A549 (cell line): ENCODE measurements at regions not wholly inside any gene's neighbourhood (a gene's known extent, or its start where the extent isn't known, plus 50 kb on each side); places are given as distances from the start of the nearest gene placed in this dataset.

ENCODE experiments used
- ATAC-seq, 2 experiments: fragments of 200-7000 bp in 1 of 2; fragments of >200 bp in 1 of 2; cut with Nextera tagmentation in 1 of 2; cut with Tn5 transposase in 1 of 2; 3 replicates each; pipeline versions ENCODE4 v1.8.0 to v1.9.1; 2018 to 2020; ENCODE audit warnings: mild to moderate bottlenecking in 1 of 2, moderate library complexity in 1 of 2
- CTCF ChIA-PET: fragments of 300-600 bp; sonication (Branson Sonifier 250); formaldehyde crosslinking; extraction: SDS; loops from one replicate; lab custom pipeline; 2021; ENCODE audit warnings: antibody characterized with exemption, inconsistent platforms; lab: Yijun Ruan, JAX
- POLR2A ChIA-PET: fragments of 350-600 bp; formaldehyde crosslinking; extraction: SDS; loops from one replicate; lab custom pipeline; 2021; ENCODE audit warnings: antibody characterized with exemption, inconsistent platforms; lab: Yijun Ruan, JAX
- DNase-seq, 2 experiments: peaks; one replicate each; pipeline versions ENCODE4 v3.0.0 to v3.0.0-alpha.2; 2011 to 2016; ENCODE audit warnings: low read depth in 1 of 2, low spot score in 1 of 2
- FAIRE-seq: peaks from 2 replicates; lab custom pipeline; 2011; peaks lifted over from hg19 to GRCh38; lab: Jason Lieb, UNC
- H3K27ac ChIP-seq, 2 experiments: fragments of >200 bp; sonication (Bioruptor Twin); formaldehyde crosslinking; 3 replicates each; pipeline ENCODE4 v1.5.1; 2016 to 2017
- H3K4me1 ChIP-seq: fragments of >200 bp; sonication (Bioruptor Twin); formaldehyde crosslinking; 3 replicates; pipeline ENCODE4 v1.6.1; 2016
- H3K4me2 ChIP-seq: fragments of >200 bp; sonication (Bioruptor Twin); formaldehyde crosslinking; 3 replicates; pipeline ENCODE4 v1.6.1; 2016
- H3K4me3 ChIP-seq: fragments of >200 bp; sonication (Bioruptor Twin); formaldehyde crosslinking; 3 replicates; pipeline ENCODE4 v1.5.1; 2016
- H3K9me3 ChIP-seq: fragments of >200 bp; sonication (Bioruptor Twin); formaldehyde crosslinking; 3 replicates; pipeline ENCODE4 v1.6.1; 2016
- ATOH8 ChIP-seq: fragments of 250-450 bp; sonication (Bioruptor Pico); IDR thresholded peaks from 2 replicates; pipeline ENCODE4 v1.5.0; 2020; ENCODE audit warnings: low read depth, mild to moderate bottlenecking, moderate library complexity
- BHLHE40 ChIP-seq: IDR thresholded peaks from 2 replicates; pipeline ENCODE4 v1.6.1; 2012; ENCODE audit warnings: low read depth, low read length, inconsistent platforms
- CBX2 ChIP-seq: fragments of 200-600 bp; sonication (generic); IDR thresholded peaks from 2 replicates; pipeline ENCODE4 v1.6.1; 2016; ENCODE audit warnings: low read depth, mild to moderate bottlenecking, borderline replicate concordance
- CBX8 ChIP-seq: fragments of 200-600 bp; sonication (generic); IDR thresholded peaks from 2 replicates; pipeline ENCODE4 v1.6.1; 2016
- CHD2 ChIP-seq: fragments of 150-350 bp; IDR thresholded peaks from 2 replicates; pipeline ENCODE4 v1.6.1; 2014; ENCODE audit warnings: low read length; ENCODE audit not compliant: partially characterized antibody
- CHD4 ChIP-seq: fragments of 200-600 bp; sonication (generic); IDR thresholded peaks from 2 replicates; pipeline ENCODE4 v1.6.1; 2016; ENCODE audit warnings: antibody characterized with exemption, mild to moderate bottlenecking, borderline replicate concordance
- E2F6 ChIP-seq: IDR thresholded peaks from 2 replicates; pipeline ENCODE4 v1.6.1; 2012; ENCODE audit warnings: low read depth, borderline replicate concordance
- EHF ChIP-seq: fragments of 250-450 bp; sonication (Bioruptor Pico); IDR thresholded peaks from 2 replicates; pipeline ENCODE4 v1.5.0; 2020; ENCODE audit warnings: mild to moderate bottlenecking
- EHMT2 ChIP-seq: fragments of 200-600 bp; sonication (generic); IDR thresholded peaks from 2 replicates; pipeline ENCODE4 v1.6.1; 2016; ENCODE audit warnings: antibody characterized with exemption, low read depth, mild to moderate bottlenecking, moderate library complexity
- ELK1 ChIP-seq: fragments of 150-350 bp; IDR thresholded peaks from 2 replicates; pipeline ENCODE4 v1.6.1; 2014; ENCODE audit warnings: low read depth, mild to moderate bottlenecking, low read length
- EP300 ChIP-seq, 2 experiments: fragments of >200 bp; sonication (Bioruptor Twin); formaldehyde crosslinking; IDR thresholded peaks; 2 replicates in 1 of 2; 3 replicates in 1 of 2; pipeline ENCODE4 v1.6.1; 2016 to 2017
- FOSB ChIP-seq: fragments of 250-450 bp; sonication (Bioruptor Pico); IDR thresholded peaks from 2 replicates; pipeline ENCODE4 v1.5.0; 2020; ENCODE audit warnings: mild to moderate bottlenecking, moderate library complexity
- FOSL2 ChIP-seq, 2 experiments: fragments of 450-650 bp in 1 of 2; fragments of >200 bp in 1 of 2; sonication (Bioruptor Twin) in 1 of 2; formaldehyde crosslinking; IDR thresholded peaks; 2 replicates each; pipeline versions ENCODE4 v1.5.0 to v1.6.1; 2016 to 2020; ENCODE audit warnings: mild to moderate bottlenecking in 1 of 2, moderate library complexity in 1 of 2
- HOXA7 ChIP-seq: fragments of 250-450 bp; sonication (Bioruptor Pico); IDR thresholded peaks from 2 replicates; pipeline ENCODE4 v1.5.0; 2020; ENCODE audit warnings: mild to moderate bottlenecking, moderate library complexity
- HOXB13 ChIP-seq: fragments of 250-450 bp; sonication (Bioruptor Pico); IDR thresholded peaks from 2 replicates; pipeline ENCODE4 v1.5.0; 2020; ENCODE audit warnings: low read depth, mild to moderate bottlenecking, moderate library complexity
- JUNB ChIP-seq: fragments of >200 bp; sonication (Bioruptor Twin); formaldehyde crosslinking; IDR thresholded peaks from 2 replicates; pipeline ENCODE4 v1.6.1; 2016
- KDM1A ChIP-seq: fragments of 200-600 bp; sonication (generic); IDR thresholded peaks from 2 replicates; pipeline ENCODE4 v1.6.1; 2016; ENCODE audit warnings: low read depth, mild to moderate bottlenecking
- KDM5A ChIP-seq: fragments of 200-600 bp; sonication (generic); IDR thresholded peaks from 2 replicates; pipeline ENCODE4 v1.6.1; 2016; ENCODE audit warnings: antibody characterized with exemption, mild to moderate bottlenecking
- MAFK ChIP-seq: fragments of 450-650 bp; IDR thresholded peaks from 2 replicates; pipeline ENCODE4 v1.6.1; 2014; ENCODE audit not compliant: partially characterized antibody
- MAX ChIP-seq: IDR thresholded peaks from 2 replicates; pipeline ENCODE4 v1.6.1; 2012
- MYC ChIP-seq: IDR thresholded peaks from 2 replicates; pipeline ENCODE4 v1.6.1; 2012; ENCODE audit warnings: mild to moderate bottlenecking, inconsistent platforms, low read length, improper control_type of control experiment, borderline replicate concordance
- NFE2L2 ChIP-seq: fragments of 150-350 bp; conservative IDR thresholded peaks from 2 replicates; pipeline ENCODE4 v1.6.1; 2014; ENCODE audit warnings: low read length
- PBX3 ChIP-seq: IDR thresholded peaks from 2 replicates; pipeline ENCODE4 v1.6.1; 2012
- POLR2AphosphoS2 ChIP-seq: conservative IDR thresholded peaks from 2 replicates; pipeline ENCODE4 v1.6.1; 2012; ENCODE audit warnings: low read length, improper control_type of control experiment, inconsistent platforms
- RAD21 ChIP-seq, 2 experiments: fragments of >200 bp in 1 of 2; sonication (Bioruptor Twin) in 1 of 2; formaldehyde crosslinking in 1 of 2; IDR thresholded peaks in 1 of 2; conservative IDR thresholded peaks in 1 of 2; 2 replicates in 1 of 2; 3 replicates in 1 of 2; pipeline ENCODE4 v1.6.1; 2012 to 2018; ENCODE audit warnings: inconsistent platforms in 1 of 2
- RFX5 ChIP-seq: fragments of 450-650 bp; IDR thresholded peaks from 2 replicates; pipeline ENCODE4 v1.7.1; 2014; ENCODE audit warnings: antibody characterized with exemption, mild to moderate bottlenecking, moderate library complexity
- SREBF2 ChIP-seq: fragments of 450-650 bp; IDR thresholded peaks from 2 replicates; pipeline ENCODE4 v1.6.1; 2014; ENCODE audit warnings: mild to moderate bottlenecking, moderate library complexity
- USF2 ChIP-seq: fragments of 450-650 bp; IDR thresholded peaks from 2 replicates; pipeline ENCODE4 v1.6.1; 2014; ENCODE audit warnings: antibody characterized with exemption
- ZFP36 ChIP-seq: fragments of 450-650 bp; IDR thresholded peaks from 2 replicates; pipeline ENCODE4 v1.6.1; 2014; ENCODE audit warnings: borderline replicate concordance; ENCODE audit not compliant: partially characterized antibody
- ZNF302 ChIP-seq: fragments of 250-450 bp; sonication (Bioruptor Pico); IDR thresholded peaks from 2 replicates; pipeline ENCODE4 v1.9.0; 2021; ENCODE audit warnings: inconsistent platforms, mild to moderate bottlenecking, moderate library complexity
- ZSCAN20 ChIP-seq: fragments of 250-450 bp; sonication (Bioruptor Pico); IDR thresholded peaks from 2 replicates; pipeline ENCODE4 v1.8.0; 2022; ENCODE audit warnings: mild to moderate bottlenecking, moderate library complexity
- WGBS: methylation state at CpG from one replicate; pipeline ENCODE4 v1.1.6; 2017; ENCODE audit errors: missing lambda C conversion rate; 5-methylcytosine and 5-hydroxymethylcytosine counted together

GRCh38 chr18:45349467-45349866 is 265.8 kb upstream of the SLC14A2 start:
- DNase-seq: no peak
- no peaks in the 10 kb centered on the region for H3K9me3 ChIP-seq
- ChIA-PET POLR2A (no interaction called here), CTCF (no interaction called here)
- no peak for FAIRE-seq
- no peak overlapping the region for H3K4me2 ChIP-seq
- no peak for TF ChIP-seq POLR2AphosphoS2
- TF ChIP-seq ZFP36: no peak
- no peak for TF ChIP-seq NFE2L2
- no peak for TF ChIP-seq CHD4
- TF ChIP-seq FOSL2 (IDR thresholded peaks at IDR 0.05): no peak
- no peak for TF ChIP-seq FOSL2 (CRISPR knock-in tag; IDR thresholded peaks at IDR 0.05)
- TF ChIP-seq KDM5A: no peak
- TF ChIP-seq KDM1A: no peak
- no peak for TF ChIP-seq ZNF302
- no peak for TF ChIP-seq CBX2
- TF ChIP-seq CHD2: no peak
- TF ChIP-seq EHMT2: no peak
- no peak for TF ChIP-seq CBX8
- TF ChIP-seq BHLHE40: no peak
- TF ChIP-seq SREBF2: no peak
- TF ChIP-seq EHF (CRISPR knock-in tag): no peak
- no peak for TF ChIP-seq MAFK
- 52% methylated on average over 2 of the region's 2 CpGs for WGBS
- no peak overlapping the region for H3K4me3 ChIP-seq
- H3K27ac ChIP-seq: no peak overlapping the region
- ATAC-seq: no peak
- no peaks in the 10 kb centered on the region for H3K4me1 ChIP-seq

- no peaks in the 10 kb centered on the region for H3K9me3 ChIP-seq
- H3K4me3 ChIP-seq: no peak overlapping the region
- H3K4me1 ChIP-seq: no peaks in the 10 kb centered on the region
- no peak for TF ChIP-seq ELK1
- no peak for TF ChIP-seq JUNB
- TF ChIP-seq KDM1A: no peak
- TF ChIP-seq HOXA7 (CRISPR knock-in tag): no peak
- no peak for TF ChIP-seq PBX3
- no peak for TF ChIP-seq EP300 (IDR thresholded peaks at IDR 0.05)
- TF ChIP-seq USF2: no peak
- no peak for TF ChIP-seq CHD2
- TF ChIP-seq RFX5: no peak
- ATAC-seq: no peak
- 68% methylated on average over 10 of the region's 11 CpGs for WGBS
- H3K27ac ChIP-seq: no peak overlapping the region
- POLR2A ChIA-PET: no interaction called here
- no peak overlapping the region for H3K4me2 ChIP-seq
- DNase-seq: no peak
- CTCF ChIA-PET: no interaction called here
- no peak for FAIRE-seq
These were observed 264.7 kb upstream of the SLC14A2 start for GRCh38 chr18:45350404-45351156.

GRCh38 chr18:45352874-45353273 is 262.4 kb upstream of the SLC14A2 start:
- Histone ChIP-seq H3K27ac (no peak overlapping the region), H3K4me2 (no peak overlapping the region), H3K4me1 (no peaks in the 10 kb centered on the region), H3K4me3 (no peak overlapping the region), H3K9me3 (no peaks in the 10 kb centered on the region)
- no peak for DNase-seq
- ChIA-PET CTCF (no interaction called here), POLR2A (no interaction called here)
- no peak for FAIRE-seq
- TF ChIP-seq ATOH8 (CRISPR knock-in tag): no peak
- TF ChIP-seq HOXB13 (CRISPR knock-in tag): no peak
- no peak for TF ChIP-seq MYC
- no peak for TF ChIP-seq CBX2
- no peak for TF ChIP-seq ZSCAN20 (CRISPR knock-in tag)
- TF ChIP-seq MAX: no peak
- no peak for TF ChIP-seq KDM5A
- TF ChIP-seq KDM1A: no peak
- no peak for TF ChIP-seq RAD21 (conservative IDR thresholded peaks at IDR 0.05 in 1 of 2, IDR thresholded peaks at IDR 0.05 in 1 of 2)
- no peak for TF ChIP-seq E2F6
- no peak for TF ChIP-seq FOSB (CRISPR knock-in tag)
- 44% methylated on average over 5 of the region's 5 CpGs for WGBS
- ATAC-seq: no peak
